HG02943 (cell line): ENCODE measurements at regions not wholly inside any gene's neighbourhood (a gene's known extent, or its start where the extent isn't known, plus 50 kb on each side); places are given as distances from the start of the nearest gene placed in this dataset.
"Not testable (repeated sequence)": the region's sequence is repeated elsewhere in the genome, so short reads cannot be mapped to it uniquely, and the experiment has no call there.

Experiments
- ATAC-seq: cut with Tn5 transposase; IDR thresholded peaks from one replicate; pipeline ENCODE4 v1.9.1; 2021; ENCODE audit warnings: mild to moderate bottlenecking, low read depth, moderate library complexity; ENCODE audit not compliant: unreplicated experiment

DNA sequence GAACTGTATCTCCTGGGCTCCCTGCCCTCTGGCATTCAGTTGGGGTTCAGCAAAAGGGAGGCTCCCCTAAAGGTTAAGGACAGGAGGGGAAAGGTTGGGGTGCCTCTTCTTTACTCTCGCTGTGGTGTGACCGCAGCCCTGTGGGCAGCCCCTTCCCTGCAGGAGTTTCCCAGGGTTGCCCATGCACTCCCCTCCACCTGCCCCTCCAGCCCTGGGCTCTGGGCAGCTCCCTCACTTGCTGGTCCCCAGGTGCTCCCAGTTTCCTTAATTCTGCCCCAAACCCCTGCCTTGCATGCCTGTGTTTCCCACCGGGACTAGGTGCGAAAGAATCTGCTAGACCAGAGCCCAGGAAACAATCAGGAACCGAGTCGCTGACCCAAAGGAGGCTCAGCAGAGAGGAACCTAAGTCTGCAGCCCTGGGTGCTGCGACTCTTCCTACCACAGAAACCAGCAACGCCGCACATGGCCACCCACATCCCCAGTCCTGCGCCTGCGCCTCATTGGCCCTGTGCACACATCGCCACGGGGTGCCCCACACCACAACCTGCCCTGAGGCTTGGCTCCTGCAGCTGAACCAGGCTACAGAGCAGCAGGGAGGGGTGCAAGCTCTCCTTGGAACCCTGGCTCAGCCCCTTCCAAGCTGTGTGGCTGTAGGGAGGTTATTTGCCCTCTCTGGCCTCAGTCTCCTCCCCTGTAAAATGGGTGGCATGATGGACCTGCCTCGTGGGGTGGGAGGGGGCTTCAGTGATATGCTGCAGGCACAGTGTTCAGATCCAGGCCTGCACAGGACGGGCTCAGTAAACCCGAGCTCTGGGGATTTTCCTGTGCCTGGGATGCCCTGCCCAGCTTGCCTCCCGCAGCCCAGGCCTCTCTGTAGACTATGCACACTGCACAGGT is 487.6 kb downstream of the PREX1 start:
- no peak for ATAC-seq

DNA sequence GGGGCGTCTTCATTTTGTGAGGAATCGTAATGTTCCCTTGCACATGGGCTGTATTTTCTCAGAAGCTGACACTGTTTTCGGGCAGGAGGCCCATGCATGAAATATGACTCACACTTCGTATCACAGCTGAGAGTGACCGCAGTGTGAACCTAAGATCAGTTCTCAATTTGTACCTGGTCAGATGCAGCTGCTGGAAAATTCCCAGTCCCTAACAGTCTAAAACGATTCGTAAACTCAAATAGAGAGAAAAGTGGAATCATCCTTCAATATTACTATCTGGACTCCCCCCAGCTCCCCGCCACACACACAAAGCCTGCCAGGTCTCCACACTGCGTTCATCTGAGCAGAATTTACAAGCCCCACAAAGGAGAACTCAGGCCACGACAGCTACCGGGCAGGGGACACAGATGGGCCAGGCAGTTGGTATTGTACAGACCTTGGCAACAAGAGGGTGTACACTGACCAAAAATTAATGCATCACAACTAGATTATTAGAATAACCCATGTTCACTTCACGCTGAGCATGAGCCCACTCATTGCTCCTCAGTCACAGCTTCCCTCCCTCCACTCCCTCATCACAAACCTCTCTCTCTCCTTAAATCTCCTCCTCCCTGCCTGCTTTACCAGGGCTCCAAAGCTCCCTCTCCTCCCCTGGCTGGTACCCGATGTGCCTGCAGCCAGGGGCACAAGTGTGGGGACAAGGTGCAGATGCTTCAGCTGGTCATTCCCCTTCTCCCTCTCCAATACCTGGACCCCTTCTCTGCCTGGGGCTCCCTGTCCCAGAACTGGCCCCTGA is 488.4 kb downstream of the PREX1 start:
- ATAC-seq: no peak

DNA sequence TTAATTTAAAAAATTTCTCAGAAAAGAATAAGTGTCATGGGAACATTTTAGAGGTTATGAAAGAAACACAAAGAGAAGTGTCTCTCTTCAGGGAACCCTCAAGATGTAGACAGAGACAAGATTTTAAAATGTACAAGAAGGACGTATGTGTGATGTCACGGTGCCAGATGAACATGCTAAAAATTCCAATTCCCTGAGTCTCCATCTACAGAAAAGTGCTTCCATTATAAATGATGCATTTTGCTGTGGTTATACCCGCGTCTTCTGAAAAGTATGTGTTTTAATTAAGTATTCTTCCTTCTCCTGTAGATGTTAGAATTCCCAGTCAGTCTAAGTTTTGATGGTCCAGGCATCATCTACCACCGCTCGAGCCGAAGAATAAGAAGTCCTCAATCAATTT is 489.1 kb downstream of the PREX1 start:
- ATAC-seq: no peak

DNA sequence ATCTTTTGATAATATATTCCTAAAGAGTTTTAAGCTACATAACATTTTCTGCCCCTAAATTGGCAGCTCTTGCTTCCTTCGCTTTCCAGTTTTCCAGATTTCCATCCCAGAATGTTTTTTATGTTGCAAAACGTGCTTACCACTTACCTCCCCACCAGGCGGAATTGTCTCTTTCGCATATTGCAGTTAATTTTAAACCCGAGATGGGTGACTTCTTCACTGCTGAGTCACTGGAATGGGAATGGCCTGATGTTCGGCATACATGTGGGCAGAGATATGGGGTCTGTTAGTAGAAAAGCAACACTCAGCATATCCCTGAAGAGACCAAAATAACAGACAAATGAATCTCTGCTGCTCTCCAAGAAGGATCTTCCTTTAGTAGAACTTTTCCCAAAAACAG is 491.2 kb downstream of the PREX1 start:
- no peak for ATAC-seq

DNA sequence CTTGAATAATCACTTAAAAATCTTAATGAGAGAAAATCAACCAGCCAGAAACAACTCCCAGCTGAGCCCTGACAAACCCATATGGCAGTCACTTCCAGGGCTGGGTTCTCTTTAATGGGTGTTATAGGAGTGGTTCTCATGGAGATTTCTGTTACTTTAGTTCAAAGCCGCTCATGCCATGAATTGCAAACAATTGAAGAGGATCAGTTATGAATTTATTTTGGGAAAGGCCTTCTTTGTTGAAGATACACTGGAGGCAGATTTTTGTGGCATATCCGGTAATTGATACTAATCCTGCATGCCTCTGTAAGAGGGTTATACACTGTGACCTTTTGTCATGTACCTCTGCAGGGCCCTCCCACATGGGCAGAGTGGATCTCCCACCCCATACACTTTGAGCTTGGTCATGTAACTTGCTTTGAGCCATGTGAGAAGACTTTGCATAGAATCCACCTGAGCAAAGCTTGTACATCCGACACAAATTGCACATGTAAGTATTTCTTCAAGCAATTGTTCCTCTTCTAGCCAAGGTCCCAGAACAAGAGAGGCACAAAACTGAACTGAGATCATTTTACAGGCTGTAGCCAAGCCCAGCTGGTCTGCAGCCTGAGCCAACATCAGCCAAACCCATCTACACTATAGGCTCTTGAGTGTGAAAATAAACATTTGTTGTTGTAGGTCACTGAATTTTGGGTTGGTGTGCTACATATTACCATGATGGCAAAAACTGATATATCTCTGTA is 492.3 kb downstream of the PREX1 start:
- ATAC-seq: no peak

DNA sequence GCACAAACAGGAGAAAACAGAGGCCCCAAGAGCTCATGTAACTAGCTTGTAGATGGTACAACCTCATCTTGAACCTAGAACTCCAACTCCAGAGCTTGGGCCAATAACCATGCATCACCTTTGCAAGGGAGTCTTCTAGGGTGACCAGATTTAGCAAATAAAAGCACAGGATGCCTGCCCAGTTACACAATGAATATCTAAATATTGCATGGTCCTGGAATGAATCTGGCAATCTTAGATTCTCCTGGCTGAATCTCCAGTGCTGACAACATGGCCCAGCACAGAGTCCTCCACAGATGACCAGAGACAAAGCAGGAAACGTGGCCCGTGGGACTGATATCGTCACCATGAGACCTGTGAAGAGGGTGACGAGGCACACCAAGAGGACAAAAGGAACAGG is 494.1 kb downstream of the PREX1 start:
- no peak for ATAC-seq

DNA sequence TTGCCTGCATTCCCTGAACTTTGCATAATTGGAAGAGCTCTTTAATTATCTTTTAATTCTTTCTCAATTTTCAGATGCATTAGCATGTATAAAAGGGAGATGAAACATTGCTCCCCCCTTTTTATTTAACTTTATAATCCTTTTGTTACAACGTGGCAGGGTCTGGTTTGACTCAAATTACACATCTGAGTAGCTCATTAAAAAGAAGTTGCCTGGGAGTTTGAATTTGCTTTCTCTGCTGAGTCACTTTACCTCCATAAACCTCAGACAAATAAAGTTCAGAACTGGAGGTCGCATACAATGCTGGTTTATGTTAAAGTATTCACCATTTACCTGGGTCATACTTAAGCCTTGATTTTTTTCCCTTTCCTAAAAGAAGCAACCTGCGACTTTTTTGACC is 495.2 kb downstream of the PREX1 start:
- ATAC-seq: no peak

DNA sequence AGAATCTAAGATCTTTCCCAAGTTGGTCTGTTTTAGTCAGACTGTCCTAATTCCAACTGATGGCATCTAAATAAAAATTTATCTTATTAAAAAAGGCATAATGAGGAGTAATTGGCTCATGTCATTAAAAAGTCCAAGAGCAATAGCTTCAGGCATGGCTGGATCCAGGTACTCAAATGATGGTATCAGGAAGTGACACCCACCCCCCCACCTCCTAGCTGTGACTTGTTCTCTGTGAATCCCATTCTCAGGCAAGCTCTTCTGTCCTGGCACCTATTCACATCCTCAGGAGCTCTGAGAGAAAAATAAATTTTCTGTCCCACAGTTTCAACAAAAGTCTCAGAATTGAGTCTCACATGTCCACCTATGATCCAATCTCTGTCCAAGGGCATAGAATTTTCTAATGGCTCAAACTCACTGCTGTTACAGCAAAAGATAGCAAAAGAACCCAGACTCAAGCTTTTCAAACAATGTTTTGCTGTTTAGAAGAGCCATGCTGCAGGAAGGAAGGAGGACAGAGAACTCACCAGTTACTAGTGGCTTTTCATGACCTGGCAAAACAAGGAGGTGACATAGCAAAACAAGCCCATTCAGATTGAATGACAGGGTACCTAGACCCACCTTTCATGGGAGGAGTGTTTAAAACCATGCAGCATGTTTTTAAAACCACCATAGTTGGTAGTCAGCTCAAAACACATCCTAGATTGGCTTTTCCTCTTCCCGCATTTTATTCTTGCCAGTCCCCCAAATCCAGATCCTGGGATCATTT is 496.1 kb downstream of the PREX1 start:
- no peak for ATAC-seq

DNA sequence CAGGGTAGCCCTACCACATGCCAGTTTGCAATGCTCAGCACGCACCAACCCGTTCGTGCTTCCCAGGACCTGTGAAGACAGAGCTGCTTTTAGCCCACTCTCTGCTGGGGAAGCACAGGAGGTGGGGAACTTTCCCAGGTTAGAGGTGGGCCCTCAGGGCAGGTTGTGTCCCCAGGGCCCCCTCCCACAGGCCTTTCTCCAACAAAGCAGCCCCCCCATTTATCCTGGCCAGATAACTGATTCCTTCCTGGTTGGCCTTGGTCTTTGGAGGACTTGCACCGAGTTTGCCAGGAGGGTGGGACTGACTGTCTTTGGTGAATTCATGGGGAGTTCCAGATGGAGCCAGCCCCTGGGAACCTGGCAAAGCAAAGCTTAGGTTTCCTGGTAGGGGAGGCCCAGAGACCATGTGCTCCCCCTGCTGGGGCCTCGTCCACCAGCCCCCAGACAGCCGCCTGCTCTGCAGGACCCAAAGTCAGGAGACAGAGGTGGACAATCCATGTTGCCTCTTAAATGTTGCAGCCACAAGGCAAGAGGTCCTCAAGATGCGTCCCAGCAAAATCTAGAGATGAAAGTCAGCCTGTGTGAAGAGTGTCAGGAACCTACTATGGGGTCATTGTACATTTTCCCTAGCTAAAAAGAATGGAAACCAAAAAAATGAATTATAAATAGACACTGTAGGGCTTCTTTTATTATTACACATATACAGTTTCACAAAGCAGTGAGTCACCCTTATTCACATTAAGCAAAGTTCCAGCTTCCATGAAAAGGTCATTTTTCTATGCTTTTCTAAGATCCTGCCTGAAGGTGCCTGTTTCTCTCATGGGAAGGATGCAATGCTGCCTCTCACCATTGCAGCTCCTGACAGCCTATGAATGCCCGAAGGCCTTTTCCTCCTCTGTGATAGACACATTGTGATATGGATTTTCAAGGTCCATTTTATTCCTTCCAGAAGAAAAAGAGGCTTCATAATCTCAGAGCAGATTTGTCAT is 497.8 kb downstream of the PREX1 start:
- no peak for ATAC-seq

DNA sequence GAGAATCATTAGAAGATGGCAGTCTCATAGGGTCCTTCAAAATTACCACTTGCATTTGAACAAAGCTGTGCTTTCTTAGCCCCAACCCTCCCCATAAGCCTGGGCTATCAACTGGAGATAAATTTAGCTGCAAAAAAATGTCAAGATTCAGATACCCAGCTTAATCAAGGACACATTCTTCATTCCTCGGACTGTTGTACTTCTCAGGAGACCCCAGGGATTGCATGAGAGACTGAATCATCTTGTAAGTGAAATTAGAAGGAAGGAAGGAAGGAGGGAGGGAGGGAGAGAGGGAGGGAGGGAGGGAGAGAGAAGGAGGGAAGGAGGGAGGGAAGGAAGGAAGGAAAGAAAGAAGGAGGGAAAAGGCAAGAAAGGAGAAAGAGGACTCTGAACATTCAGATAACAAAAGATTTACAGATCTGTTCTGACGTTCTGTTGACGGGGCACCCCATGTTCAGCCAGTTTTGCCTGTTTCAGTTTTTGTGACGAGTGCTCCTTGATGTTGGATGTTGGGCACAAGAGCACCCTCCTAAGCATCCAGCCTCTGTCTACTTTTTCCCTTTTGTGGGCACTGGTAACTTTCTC is 498.7 kb downstream of the PREX1 start:
- no peak for ATAC-seq

DNA sequence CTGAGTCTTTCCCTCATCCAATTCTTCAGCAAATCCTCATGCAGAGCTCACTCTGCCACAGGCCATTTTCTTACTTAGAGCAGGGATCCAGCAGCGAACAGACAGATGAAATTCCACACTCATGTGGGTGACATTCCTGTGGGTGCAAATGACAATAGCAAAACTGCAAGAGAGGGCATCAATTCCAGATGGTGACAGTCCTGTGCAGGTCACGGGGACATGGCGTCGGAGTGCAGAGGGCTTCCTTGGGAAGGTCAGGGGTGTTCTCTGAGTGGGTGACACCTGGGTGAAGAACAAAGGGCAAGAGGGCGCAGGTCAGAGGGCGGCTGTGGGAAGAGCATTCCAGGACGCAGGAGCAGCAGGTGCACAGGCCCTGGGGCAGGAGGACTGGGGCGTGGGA is 500.0 kb downstream of the PREX1 start:
- not testable (repeated sequence) for ATAC-seq

DNA sequence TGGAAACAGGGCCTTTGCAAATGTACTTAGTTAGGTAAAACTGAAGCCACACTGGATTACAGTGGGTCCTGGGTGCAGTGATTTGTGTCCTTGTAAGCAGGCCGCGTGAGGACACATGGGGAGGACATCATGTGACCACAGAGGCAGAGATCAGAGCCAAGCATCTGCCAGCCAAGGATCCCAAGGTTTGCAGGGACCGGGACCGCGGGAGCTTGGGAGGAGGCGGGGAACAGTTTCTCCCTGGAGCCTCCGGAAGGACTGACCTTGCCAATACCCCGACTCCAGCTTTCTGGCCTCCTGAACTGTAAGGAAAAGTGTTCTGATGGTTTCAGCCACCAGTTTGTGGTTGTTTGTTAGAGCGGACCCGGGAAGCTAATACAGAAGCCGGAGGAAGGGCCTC is 500.9 kb downstream of the PREX1 start:
- no peak for ATAC-seq

DNA sequence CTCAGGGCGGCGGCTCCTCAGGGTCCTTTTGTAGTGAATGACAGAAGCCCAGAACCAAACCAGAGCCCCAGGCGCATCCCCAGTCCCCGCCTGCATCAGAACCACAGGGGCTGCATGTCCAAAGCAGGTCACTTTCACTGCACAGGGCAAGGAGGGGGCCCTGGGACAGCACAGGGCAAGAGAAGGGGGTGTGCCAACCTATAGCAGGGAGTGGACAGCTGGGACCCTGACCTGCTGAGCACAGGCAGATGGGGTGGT is 501.4 kb downstream of the PREX1 start:
- ATAC-seq: no peak

DNA sequence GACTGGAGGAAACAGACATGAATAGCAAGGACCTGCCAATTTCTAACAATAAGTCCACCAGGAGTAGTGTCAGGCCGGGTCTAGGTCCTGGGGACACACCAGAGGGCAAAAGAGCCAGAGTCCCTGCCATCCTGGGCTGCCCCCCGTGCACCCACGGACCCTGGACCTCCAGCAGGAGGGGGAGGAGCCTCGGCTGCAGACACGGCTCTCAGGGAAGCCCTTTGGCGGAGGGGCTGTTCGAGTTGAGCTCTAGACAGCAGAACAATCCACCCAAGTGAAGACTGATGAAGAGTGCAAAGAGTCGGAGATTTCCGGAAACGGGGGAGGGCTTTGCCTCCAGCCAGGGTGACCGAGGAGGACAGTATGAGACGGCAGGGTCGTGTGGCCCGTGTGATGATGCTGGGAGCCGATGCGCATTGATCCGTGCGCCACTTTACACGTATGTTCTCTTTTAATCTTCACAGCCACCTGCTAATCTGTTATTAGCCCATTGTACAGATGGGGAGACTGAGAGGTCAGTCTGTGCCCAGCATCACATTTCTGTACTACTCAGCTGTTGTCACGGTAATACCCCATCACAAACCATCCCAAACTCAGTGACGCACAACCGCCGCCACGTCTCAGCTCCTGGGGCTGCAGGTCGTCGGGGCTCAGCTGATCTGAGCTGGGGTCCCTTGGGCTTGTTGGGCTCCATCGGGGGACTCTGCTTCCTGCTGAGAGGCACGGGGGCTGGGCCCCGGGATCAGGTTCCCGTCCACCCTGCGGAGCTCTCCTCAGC is 502.0 kb downstream of the PREX1 start:
- no peak for ATAC-seq

DNA sequence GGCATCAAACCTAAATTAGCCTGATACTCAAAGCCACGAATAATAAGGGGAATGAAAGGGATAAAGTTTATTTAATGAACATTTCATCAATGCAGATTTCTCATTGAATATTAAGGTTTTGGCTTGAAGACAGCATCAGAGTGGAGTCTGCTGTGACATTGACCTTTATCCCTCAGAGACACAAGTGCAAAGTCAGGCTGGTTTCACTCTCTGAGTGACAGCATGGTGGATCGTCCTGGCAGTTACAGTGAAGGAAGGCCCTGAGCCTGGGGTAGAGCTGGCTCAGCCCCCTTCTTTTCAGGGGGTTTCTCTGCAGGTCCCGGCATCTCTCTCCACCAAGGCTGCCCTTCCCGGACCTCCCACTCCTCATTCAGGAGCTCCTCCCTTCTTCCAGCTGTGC is 503.1 kb downstream of the PREX1 start:
- no peak for ATAC-seq

DNA sequence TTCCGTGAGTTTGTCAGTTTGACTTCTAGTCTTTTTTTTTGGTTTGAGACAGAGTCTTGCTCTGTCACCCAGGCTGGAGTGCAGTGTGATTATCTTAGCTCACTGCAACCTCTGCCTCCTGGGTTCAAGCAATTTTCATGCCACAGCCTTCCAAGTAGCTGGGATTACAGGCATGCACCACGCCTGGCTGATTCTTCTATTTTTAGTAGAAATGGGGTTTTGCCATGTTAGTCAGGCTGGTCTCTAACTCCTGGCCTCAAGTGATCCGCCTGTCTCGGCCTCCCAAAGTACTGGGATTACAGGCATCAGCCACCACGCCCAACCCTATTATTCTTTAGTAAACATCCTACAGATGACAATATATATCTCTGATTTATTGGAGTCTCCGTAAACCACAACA is 506.5 kb downstream of the PREX1 start:
- no peak for ATAC-seq

DNA sequence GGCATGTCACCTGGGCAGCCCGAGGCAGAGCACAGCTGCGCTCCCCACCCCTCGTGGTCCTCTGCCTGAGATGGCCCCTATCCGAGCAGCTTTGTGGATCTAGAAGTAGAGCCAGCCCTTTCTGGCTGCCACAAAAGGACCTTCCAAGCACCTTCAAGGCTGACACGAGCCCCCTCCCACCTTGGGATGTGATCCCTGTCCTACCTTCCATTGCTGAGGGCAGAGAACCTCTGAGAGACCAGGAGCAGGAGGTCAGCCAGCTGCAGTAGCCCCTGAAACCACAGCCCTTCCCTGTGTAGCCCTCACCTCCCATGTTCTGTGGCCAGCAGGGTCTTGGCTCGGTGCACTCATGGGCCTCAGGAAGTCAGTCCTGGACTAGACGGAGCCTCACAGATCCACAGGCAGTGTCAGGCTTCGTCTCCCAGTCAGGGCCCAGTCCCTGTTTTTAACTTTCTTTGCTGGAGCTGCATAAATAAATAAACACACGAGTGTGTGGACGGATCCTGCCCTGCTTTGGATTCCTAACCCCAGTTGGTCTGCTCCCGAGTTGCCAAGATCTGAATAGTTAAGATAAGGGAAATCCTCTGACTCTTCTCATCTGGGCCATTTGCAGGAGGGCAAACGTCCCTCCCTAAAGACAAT is 507.7 kb downstream of the PREX1 start:
- no peak for ATAC-seq

DNA sequence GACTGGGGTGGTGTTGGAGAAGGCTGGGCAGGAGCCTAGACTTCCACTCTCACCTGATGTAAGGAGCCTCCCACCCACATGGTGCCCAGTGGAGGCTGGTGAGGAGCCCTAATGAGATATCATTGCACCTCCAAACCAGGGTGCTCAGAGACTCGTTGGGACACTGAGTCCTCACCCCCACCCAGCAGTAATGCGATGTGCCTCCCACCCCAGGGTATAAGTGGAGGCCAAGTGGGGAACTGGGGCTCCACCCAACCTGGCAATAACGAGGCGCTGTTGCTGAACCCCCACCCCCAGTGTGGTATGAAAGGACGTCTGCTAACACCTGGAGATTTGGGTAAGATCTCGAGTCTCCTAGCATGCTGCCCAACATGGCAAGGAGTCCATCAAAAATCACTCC is 510.2 kb downstream of the PREX1 start:
- ATAC-seq: no peak
